PC-9 (cell line): ENCODE measurements at regions not wholly inside any gene's neighbourhood (a gene's known extent, or its start where the extent isn't known, plus 50 kb on each side); places are given as distances from the start of the nearest gene placed in this dataset.

Experiments
- EZH2 ChIP-seq: fragments of 200-600 bp; sonication (generic); IDR thresholded peaks from 2 replicates; pipeline ENCODE4 v1.8.0; 2017; ENCODE audit warnings: antibody characterized with exemption, low read depth
- TF ChIP-seq, protein P1 (sequence below): fragments of 200-600 bp; sonication (generic); conservative IDR thresholded peaks from 2 replicates; pipeline ENCODE4 v1.6.1; 2017; ENCODE audit warnings: mixed run types, antibody characterized with exemption, mild to moderate bottlenecking, moderate library complexity

DNA sequence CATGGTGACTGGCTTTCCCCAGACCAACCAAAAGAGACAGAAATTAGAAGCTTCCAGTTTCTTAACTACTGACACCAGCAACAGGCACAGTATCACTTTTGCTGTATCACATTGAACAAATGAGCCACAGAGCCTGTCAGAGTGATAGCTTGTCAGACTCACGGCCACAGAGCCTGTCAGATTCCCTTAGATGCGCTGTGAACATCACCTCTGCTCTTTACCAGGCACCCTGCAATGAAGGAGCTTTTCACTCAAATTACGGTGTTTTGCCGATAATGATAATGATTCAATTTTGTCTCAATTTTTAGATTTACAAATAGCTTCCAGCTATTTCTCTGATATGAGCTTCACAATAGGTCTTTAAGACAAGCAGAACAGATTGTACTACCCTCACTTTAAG lies 107.9 kb upstream of the GNG12 start:
- TF ChIP-seq, protein P1, sequence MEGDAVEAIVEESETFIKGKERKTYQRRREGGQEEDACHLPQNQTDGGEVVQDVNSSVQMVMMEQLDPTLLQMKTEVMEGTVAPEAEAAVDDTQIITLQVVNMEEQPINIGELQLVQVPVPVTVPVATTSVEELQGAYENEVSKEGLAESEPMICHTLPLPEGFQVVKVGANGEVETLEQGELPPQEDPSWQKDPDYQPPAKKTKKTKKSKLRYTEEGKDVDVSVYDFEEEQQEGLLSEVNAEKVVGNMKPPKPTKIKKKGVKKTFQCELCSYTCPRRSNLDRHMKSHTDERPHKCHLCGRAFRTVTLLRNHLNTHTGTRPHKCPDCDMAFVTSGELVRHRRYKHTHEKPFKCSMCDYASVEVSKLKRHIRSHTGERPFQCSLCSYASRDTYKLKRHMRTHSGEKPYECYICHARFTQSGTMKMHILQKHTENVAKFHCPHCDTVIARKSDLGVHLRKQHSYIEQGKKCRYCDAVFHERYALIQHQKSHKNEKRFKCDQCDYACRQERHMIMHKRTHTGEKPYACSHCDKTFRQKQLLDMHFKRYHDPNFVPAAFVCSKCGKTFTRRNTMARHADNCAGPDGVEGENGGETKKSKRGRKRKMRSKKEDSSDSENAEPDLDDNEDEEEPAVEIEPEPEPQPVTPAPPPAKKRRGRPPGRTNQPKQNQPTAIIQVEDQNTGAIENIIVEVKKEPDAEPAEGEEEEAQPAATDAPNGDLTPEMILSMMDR = no peak
- no peak for TF ChIP-seq EZH2
